SH-SY5Y (cell line): ENCODE measurements at regions not wholly inside any gene's neighbourhood (a gene's known extent, or its start where the extent isn't known, plus 50 kb on each side); places are given as distances from the start of the nearest gene placed in this dataset.

ENCODE experiments used
- GATA2 ChIP-seq: IDR thresholded peaks from 2 replicates; pipeline ENCODE4 v1.6.1; 2011; ENCODE audit warnings: mild to moderate bottlenecking, low read depth, low read length
- GATA3 ChIP-seq: IDR thresholded peaks from 2 replicates; pipeline ENCODE4 v1.6.1; 2011; ENCODE audit warnings: low read depth, mild to moderate bottlenecking, low read length, moderate library complexity

- TF ChIP-seq GATA2 (no peak), GATA3 (no peak)
These were observed 64.6 kb upstream of the FOXN2 start for GRCh38 chr2:48249631-48250473.
